ENCODE measurements at regions not wholly inside any gene's neighbourhood (a gene's known extent, or its start where the extent isn't known, plus 50 kb on each side); places are given as distances from the start of the nearest gene placed in this dataset.
"Not testable (repeated sequence)": the region's sequence is repeated elsewhere in the genome, so short reads cannot be mapped to it uniquely, and the experiment has no call there.

DNA sequence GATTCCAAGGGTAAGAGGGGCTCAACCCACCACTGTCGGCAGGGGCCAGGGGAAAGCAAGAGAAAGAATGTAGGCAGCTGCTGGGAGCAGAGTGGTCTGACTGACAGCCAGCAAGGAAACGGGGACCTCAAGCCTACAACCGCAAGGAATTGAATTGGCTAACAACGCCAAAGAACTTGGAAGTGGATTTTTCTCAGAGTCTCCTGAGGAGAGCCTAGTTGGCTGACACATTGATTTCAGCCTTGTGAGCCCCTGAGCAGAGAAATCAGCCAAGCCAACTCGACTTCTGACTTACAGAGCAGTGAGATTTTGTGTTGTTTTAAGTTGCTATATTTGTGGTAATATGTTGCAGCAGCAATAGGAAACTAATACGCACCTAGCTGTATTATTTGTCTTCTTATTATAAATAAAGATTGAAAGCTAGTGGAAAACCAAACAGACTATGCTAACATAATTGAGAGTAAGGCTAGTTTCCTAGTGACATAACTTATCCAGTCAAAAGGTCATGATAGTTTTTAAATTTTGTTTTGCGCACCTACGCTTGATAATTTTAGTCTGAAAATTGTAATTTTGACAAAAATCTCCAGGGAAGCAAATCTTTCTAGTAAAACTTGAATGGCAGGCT is 145.8 kb upstream of the HCCS start:
- no peak for DNase-seq (ENCODE audit: low spot score)

DNA sequence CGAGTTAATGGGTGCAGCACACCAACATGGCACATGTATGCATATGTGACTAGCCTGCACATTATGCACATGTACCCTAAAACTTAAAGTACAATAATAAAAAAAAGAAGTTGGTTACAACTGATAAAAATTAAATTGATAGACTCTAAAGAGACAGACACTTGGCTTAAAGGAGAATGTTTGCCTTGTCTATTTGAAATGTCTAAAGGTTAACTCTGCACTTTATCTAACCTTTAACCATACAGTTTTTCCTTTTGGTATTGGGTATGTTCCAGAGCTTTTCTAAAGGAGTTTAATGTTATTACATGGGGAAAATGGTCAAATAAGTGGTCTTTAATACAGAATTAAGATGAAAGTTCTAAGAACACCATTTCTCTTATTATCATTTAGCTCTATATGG is 145.1 kb upstream of the HCCS start:
- no peak for DNase-seq (ENCODE audit: low spot score)

DNA sequence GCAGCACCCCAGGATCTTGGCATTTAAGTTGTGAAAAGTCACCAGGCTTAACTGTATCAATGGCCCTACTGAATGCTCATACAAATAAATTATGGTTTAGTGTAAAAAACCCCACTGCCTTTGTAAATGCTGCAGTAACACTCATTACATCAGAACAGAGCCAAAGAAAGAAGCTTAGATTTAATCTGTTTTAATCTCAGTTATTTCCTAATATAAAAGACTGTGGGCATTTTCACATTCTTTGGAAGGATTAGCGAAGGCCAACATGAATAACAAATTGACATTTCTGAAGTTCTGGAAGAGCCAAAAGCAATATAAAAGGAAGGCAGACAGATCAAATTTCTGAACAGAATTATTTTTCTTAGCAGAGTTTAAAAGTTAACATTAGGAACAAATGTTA is 140.0 kb upstream of the HCCS start:
- DNase-seq (ENCODE audit: low spot score): no peak

DNA sequence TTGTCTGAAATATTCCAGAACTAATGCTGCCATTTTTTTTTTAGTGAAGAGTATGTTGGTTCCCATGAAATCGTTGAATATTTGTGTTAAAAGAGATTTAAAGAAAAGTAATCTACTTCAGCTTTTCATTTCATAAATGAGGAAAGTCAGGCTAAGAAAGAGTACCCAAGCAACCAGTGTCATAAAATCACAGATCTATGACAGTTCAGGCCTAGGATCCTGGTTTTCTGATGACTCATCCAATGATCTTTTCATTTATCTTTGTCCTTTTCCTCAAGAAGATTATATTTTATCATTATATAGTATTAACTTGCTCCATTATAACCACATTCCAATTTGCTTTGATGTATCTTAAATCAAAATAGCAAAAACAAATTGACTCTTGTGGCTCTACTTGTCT is 139.4 kb upstream of the HCCS start:
- DNase-seq (ENCODE audit: low spot score): no peak

DNA sequence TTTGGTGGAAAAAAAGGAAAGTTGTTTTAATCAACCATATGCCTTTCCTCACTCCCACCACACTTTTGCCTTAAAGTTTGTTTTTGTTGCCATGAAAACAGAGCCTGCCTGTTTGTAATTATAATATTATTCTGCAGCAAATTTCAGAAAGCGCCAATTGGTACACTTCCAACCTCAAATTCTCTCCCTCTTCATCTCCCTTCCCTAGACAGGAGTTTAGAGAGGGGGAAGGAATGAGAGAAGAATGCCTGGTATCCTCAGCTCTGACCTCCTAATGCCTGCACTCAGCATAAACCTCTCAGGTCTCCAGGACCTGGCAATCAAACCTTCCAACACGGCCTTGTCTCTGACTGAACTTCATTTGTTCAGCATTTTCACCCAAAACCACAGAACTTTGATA is 138.4 kb upstream of the HCCS start:
- DNase-seq (ENCODE audit: low spot score): no peak

DNA sequence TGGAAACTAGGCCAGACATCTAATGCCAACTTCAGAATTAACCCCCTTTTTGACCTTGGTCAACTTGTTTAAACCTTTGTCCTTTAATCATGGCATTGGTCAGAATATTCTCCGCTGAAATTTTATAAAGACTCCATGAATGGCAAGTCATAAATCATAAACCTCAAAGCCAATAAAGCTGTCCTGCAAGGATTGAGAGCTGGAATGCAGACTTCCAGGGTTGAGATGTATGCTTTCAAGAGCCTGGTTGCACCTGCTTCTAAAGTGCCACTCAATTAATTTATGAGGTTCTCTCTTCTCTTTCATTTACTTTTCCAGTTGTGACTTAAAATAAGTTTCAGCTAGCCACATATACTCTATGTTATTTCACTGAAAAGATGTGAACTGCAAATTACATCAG is 136.2 kb upstream of the HCCS start:
- no peak for DNase-seq (ENCODE audit: low spot score)

DNA sequence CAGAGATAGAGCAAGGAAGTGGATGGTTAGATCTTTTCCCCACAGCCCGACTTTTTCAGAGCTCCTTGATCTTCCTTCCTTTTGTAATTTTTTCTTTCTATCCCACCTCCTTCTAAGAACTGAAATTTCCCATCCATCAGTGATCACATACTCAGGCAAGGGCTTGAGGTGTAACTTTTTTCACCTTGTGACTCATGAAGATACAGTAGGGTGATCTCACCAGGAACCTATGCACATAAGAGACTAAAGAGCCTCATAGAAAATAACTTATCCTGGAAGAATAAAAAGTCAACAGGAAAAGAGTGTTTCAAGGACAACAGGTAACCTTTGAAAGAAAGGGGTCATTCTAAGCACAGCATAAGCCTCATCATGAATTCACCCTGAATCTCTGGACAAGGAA is 131.2 kb upstream of the HCCS start:
- no peak for DNase-seq (ENCODE audit: low spot score)

DNA sequence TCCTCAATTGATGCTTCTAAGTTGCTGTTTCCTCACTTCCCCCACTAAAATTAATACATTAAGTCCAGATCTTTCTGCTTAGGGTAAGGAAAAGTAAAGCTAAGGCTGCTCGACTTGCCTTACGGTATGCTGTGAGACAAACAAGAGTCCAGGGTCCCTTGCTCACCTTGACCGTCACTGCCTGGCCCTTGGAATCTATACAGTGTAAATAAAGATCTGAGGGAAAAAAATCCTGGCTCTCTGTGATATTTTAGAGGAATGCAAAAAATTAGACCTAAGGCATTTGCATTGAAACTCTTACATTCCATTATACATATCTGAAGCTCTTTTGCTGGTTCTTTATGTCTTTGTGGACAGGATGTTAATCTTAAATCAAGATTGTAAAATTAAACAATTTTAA is 129.6 kb upstream of the HCCS start:
- no peak for DNase-seq (ENCODE audit: low spot score)

DNA sequence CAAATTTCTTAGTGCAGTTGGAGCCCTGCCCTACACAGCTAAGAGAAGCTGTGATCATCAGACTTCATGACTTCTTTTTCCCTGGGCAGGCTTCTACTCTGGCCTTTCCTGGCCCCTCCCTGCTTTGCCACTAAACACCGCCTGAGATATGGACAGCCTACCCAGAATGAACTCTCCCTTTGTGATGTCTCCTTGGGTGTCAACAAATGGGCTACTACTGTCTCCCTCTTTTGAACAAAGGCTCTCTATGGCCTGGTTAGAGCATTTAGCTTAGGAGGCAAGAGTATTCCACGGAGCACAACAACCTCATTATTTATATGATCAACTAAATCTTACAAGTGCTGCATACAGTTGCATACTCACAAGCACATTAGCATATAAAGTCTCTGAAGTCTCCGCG is 127.6 kb upstream of the HCCS start:
- no peak for DNase-seq (ENCODE audit: low spot score)

DNA sequence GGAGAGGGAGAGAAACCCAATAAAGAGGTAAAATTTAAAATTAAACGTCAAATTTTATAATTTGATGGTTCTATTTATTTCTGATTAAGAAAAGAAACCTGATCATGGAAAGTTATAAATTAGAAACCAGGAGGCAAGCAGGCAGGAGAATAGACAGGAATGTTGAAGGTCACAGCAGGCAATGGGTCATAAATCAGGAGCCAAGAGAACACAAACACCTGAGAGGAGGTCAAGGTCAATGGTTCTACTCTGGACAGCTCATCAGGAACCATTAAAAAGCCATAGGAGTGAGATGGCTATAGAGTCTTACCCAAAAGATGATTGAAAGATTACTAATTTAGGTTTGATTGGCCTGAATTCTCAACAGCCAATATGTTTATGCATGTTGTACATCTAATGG is 126.9 kb upstream of the HCCS start:
- no peak for DNase-seq (ENCODE audit: low spot score)

DNA sequence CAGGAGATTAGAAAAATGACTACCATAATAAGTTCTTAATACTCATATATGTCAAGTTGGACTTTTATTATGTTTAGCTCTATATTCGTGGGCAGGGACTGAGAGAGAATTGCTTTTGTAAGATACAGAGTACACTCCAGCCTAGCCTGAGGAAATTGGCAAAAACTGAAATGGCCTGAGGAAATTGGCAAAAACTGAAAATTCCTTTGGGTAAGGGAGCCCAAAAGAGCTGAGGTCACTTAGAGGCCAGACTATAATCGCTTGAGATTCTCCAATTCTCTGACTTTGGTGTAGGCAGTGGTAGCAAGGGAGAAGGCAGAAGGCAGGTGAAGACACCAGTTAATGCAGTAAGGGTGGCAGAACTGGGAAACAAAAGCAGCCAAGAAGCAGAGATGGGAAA is 124.5 kb upstream of the HCCS start:
- DNase-seq (ENCODE audit: low spot score): no peak

DNA sequence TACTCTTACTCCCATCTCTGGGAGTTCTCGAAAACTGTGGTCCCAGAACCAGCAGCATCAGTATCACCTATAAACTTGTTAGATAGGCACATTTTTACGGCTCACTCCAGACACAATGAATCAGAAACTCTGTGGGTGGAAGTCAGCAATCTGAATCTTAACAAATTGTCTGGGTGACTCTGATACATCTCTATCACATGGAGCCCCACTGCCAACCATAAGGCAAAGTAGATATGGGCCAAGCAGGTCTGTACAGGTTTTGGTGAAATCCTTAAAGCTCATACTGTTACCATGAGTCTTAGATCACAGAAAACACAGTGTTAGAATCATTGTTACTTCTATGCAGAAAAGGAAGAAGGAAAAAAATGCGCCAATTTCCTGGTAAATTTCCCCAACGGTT is 122.5 kb upstream of the HCCS start:
- no peak for DNase-seq (ENCODE audit: low spot score)

DNA sequence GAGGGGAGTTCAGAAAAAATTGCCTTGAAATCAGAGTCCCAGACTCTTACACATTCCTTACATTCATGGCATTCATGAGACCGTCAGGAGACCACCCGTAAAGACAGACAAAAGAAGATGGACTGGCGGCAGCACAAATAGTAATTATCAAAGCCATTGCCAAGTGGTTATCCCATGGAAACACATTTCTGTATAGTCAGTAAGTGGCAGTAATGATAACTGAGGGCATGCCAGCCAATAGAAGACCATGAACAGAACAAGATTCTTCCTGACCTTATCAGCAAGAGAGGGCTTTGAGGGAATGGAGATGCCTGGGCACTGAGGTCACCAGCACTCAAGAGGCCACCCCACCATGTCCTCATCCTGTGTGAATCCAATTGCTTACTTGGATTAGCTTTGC is 121.7 kb upstream of the HCCS start:
- no peak for DNase-seq (ENCODE audit: low spot score)

DNA sequence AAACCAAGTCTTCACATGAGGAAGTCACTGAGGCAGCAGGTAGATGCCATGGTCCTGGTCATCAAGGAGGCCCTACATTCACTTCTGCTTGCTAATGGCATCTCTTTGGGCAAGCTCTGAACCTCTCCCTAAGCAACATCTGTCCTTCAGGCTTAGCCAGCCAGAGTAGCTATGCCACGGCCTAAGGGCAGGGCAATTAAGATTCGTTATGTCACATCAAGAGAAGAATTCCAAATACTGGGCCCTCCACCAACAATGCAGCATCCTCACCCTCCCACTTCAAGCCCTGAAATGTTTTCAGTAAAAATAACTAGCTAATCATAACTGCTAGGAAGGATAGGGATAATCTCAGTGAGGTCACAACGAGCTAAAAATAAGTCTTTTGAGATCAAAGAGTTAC is 120.7 kb upstream of the HCCS start:
- no peak for DNase-seq (ENCODE audit: low spot score)

DNA sequence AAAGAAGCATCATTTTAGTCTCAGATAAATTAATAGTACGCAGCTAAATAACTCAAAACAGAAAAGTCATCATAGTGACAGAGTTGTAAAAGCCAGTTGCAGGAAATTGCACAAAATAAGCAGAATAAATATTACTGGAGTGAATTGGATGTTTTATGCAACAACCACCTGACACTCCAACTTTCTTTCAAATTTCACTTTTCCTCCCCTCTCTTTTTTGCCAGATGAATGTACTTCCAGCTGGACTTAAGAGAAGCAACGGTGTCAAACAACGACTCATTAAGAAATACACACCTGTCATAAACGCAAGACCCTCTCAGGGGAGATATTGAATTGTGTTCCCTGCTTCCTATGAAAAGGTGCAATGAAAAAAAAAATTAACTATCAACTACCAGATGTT is 120.2 kb upstream of the HCCS start:
- no peak for DNase-seq (ENCODE audit: low spot score)

DNA sequence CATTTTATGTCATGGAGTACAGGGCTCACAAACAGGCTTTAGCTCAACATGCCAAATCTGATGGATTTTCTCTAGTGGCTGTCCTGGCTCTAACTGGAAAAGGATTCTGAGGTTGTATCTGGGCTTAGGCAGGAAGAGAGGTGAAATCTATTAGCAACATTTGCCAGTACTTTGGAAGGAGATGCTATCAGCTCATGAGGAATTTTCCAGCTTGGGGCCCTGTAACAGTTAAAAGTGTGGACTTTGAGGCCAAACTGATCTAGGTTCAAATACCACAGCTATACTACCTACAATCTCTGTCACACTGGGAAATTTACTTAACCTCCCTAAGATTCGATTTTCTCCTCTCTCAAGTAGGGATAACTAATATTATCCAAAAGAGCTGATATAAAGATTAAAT is 119.0 kb upstream of the HCCS start:
- DNase-seq (ENCODE audit: low spot score): no peak

DNA sequence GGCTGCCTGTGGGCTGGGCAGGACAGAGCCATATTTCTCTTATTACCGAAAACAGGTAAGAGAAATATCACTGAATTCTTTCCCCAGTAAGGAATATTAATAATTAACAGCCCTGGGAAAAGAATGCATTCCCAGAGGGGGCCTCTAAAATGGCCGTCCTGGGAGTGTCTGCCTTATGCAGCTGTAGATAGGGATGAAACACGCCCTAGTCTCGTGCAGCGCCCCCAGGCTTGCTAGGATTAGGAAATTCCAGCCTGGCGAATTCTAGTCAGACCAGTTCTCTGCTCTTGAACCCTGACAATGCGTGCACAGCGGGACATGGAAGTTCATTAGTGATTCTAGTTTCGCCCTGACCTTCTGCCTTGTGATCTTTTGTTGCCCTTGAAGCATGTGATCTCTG is 104.1 kb upstream of the HCCS start:
- not testable (repeated sequence) for DNase-seq (ENCODE audit: low spot score)

DNA sequence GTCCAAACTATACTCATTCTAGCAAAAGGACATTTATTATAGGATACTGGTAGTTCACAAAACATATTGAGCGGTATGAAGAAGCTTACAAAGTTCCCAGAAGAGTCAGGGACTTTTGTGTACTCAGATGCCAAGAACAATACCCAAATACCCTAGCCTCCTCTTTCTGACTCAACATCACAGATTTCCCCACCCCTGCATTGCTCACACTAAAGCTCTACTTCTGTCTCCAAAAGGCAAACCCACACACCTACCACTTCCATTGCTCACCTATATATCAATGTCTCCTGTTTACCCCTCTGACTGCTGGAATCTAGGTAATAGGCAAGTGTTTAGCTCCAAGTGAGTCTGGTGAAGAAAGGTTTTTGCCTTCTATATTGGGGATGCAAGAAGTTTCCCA is 100.7 kb upstream of the HCCS start:
- no peak for DNase-seq (ENCODE audit: low spot score)

DNA sequence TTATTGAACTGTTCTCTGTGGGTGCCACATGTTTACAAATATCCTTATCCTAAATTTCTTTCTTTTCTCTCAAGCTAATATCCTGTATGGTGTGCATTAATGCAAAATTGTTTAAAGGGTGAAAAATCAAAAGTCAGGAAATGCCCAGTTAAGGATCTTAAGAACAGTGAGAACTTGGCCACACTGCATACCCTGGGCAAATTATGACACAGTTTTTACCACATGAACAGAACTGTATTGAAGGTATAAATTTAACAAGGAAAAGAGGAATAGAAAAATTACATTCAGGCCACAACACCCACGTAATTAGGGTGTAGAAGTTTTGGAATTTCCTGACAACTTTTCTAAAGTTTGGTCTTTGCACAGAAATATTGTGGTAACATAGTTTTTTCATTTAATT is 94.4 kb upstream of the HCCS start:
- DNase-seq (ENCODE audit: low spot score): no peak

DNA sequence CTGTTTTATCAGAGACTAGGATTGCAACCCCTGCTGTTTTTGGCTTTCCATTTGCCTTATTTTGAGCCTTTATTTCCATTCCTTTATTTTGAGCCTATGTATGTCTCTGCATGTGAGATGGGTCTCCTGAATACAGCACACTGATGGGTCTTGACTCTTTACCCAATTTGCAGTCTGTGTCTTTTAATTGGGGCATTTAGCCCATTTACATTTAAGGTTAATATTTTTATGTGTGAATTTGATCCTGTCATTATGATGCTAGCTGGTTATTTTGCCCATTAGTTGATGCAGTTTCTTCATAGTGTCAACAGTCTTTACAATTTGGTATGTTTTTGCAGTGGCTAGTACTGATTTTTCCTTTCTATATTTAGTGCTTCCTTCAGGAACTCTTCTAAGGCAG is 88.5 kb upstream of the HCCS start:
- DNase-seq (ENCODE audit: low spot score): not testable (repeated sequence)

DNA sequence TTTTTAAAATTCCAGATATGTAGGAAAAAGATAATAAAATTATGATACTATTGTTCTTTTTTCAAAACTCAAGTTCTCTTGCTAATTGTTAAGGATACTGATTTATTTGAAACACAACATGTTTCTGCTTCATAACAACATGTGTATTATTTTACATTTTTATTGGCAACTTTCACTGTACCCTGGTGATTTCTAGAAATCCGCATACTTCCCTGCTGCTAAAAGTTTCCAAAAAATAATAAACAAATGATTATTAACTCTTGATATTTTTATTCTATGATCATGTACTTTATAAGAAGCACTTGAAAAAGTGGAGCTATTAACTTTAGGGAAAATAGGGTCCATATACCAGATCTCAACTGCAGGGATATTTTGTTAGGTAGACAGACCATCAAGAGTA is 71.2 kb upstream of the HCCS start:
- no peak for DNase-seq (ENCODE audit: low spot score)

DNA sequence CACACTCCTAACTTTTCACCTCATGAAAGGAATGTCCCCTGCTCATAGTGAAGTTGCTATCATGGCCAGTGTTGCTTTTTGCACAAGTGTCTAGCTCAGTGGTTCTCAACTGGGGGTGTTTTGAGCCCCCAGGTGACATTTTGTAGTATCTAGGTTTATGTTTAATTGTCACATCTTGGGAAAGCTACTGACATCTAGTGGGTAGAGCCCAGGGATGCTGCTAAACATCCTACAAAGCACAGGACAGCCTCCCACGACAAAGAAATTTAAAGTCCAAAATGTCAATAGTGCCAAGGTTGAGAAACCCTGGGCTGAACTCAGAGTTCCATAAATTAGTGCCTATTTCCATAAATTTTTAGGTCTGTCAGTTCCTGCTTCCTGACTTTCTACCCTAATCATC is 70.7 kb upstream of the HCCS start:
- no peak for DNase-seq (ENCODE audit: low spot score)

DNA sequence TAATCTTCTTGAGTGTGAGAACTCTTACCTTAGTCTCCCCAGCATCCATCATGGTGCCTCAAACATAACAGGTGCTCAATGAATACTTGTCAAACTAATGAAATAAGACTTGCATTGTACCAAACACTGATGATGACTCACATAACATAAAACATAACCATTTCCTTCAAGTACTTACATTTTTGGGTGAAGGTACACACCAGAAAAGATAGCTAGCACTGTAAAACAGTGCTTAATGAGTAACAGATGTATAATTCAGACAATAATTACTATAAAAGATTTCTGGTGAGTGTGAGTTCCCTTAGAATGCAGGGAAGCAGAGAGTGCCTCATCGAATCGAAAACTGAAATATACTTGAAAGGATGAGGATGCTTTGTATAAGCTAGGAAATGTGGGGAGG is 70.1 kb upstream of the HCCS start:
- no peak for DNase-seq (ENCODE audit: low spot score)

DNA sequence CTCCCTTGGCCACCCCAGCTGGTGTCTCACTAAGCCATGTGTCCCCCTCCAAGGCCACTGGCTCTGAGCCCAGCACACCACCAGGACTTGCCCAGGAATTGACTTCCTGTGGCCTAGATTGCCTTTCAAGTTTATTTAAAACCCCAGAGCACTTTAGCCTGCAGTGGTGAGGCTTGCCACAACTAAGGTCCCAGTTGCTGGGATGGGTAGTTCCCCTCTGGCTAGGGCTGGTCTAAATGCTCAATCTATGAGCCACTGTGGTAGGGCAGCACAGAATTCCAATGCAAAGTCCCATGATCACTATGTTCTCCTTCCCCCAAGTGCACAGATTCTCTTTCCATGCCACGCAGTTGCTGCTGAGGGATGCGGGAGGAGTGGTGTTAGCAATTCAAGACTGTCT is 61.1 kb upstream of the HCCS start:
- no peak for DNase-seq (ENCODE audit: low spot score)

DNA sequence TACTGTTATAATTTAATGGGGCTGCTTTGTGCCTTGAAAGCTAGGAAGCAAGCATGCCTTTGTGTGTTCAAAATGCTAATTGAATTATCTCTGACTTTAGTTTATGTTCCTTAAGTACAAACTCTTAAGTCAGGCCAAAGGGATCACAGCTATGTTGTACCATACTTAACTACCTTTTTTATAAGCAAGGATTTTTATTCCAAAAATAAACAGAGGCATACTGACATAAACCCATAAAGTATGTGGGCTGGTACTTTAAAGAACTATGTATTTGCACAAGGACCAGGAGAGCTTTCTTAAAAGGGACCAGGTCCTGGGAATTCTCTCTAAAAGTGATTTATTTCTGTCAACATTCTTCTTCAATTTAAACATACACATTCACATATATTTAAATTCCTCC is 57.8 kb upstream of the HCCS start:
- no peak for DNase-seq (ENCODE audit: low spot score)

All from HuH-7 (cell line).